ENCODE measurements at regions not wholly inside any gene's neighbourhood (a gene's known extent, or its start where the extent isn't known, plus 50 kb on each side); places are given as distances from the start of the nearest gene placed in this dataset.

GRCh38 chr4:59938166-59938565 is 1262.0 kb upstream of the ADGRL3 start:
- Histone ChIP-seq H3K36me3 (ENCODE audit: control insufficient read depth, insufficient read depth, low read length) (no peaks in the 10 kb centered on the region), H3K4me1 (ENCODE audit: control insufficient read depth, insufficient read depth, low read length, poor library complexity, severe bottlenecking) (no peaks in the 10 kb centered on the region), H3K9me3 (ENCODE audit: control insufficient read depth, low read length) (no peaks in the 10 kb centered on the region), H3K27ac (ENCODE audit: low read depth, low read length, severe bottlenecking) (no peak overlapping the region), H3K4me3 (ENCODE audit: extremely low read depth, insufficient read depth, low read length, poor library complexity, severe bottlenecking) (no peak overlapping the region)
- WGBS, 2 experiments (ENCODE audit: insufficient coverage in 2 of 2): no CpG with 5 or more reads among the region's 1 CpG

- no CpG with 5 or more reads among the region's 2 CpGs for WGBS, 2 experiments (ENCODE audit: insufficient coverage in 2 of 2)
Observed at GRCh38 chr4:59945277-59945676, 1254.8 kb upstream of the ADGRL3 start.

GRCh38 chr4:59945716-59946115 is 1254.4 kb upstream of the ADGRL3 start:
- Histone ChIP-seq H3K36me3 (ENCODE audit: control insufficient read depth, insufficient read depth, low read length) (no peaks in the 10 kb centered on the region), H3K27ac (ENCODE audit: low read depth, low read length, severe bottlenecking) (no peak overlapping the region), H3K4me3 (ENCODE audit: extremely low read depth, insufficient read depth, low read length, poor library complexity, severe bottlenecking) (no peak overlapping the region), H3K9me3 (ENCODE audit: control insufficient read depth, low read length) (no peaks in the 10 kb centered on the region), H3K4me1 (ENCODE audit: control insufficient read depth, insufficient read depth, low read length, poor library complexity, severe bottlenecking) (no peaks in the 10 kb centered on the region)
- WGBS, 2 experiments (ENCODE audit: insufficient coverage in 2 of 2): no CpG with 5 or more reads among the region's 1 CpG

More at GRCh38 chr4:59945277-59945676, 1254.8 kb upstream of the ADGRL3 start:
- Histone ChIP-seq H3K36me3 (ENCODE audit: control insufficient read depth, insufficient read depth, low read length) (no peaks in the 10 kb centered on the region), H3K27ac (ENCODE audit: low read depth, low read length, severe bottlenecking) (no peak overlapping the region), H3K9me3 (ENCODE audit: control insufficient read depth, low read length) (no peaks in the 10 kb centered on the region), H3K4me1 (ENCODE audit: control insufficient read depth, insufficient read depth, low read length, poor library complexity, severe bottlenecking) (no peaks in the 10 kb centered on the region), H3K4me3 (ENCODE audit: extremely low read depth, insufficient read depth, low read length, poor library complexity, severe bottlenecking) (no peak overlapping the region)

GRCh38 chr4:59956366-59956765 is 1243.8 kb upstream of the ADGRL3 start:
- Histone ChIP-seq H3K4me1 (ENCODE audit: control insufficient read depth, insufficient read depth, low read length, poor library complexity, severe bottlenecking) (no peaks in the 10 kb centered on the region), H3K27ac (ENCODE audit: low read depth, low read length, severe bottlenecking) (no peak overlapping the region), H3K36me3 (ENCODE audit: control insufficient read depth, insufficient read depth, low read length) (no peaks in the 10 kb centered on the region), H3K9me3 (ENCODE audit: control insufficient read depth, low read length) (no peaks in the 10 kb centered on the region), H3K4me3 (ENCODE audit: extremely low read depth, insufficient read depth, low read length, poor library complexity, severe bottlenecking) (no peak overlapping the region)
- WGBS, 2 experiments (ENCODE audit: insufficient coverage in 2 of 2): no CpG with 5 or more reads among the region's 1 CpG

GRCh38 chr4:59960143-59960542 is 1240.0 kb upstream of the ADGRL3 start:
- H3K4me3 ChIP-seq (ENCODE audit: extremely low read depth, insufficient read depth, low read length, poor library complexity, severe bottlenecking): no peak overlapping the region
- H3K27ac ChIP-seq (ENCODE audit: low read depth, low read length, severe bottlenecking): no peak overlapping the region
- no peaks in the 10 kb centered on the region for H3K36me3 ChIP-seq (ENCODE audit: control insufficient read depth, insufficient read depth, low read length)
- H3K9me3 ChIP-seq (ENCODE audit: control insufficient read depth, low read length): no peaks in the 10 kb centered on the region
- WGBS, 2 experiments (ENCODE audit: insufficient coverage in 2 of 2): 87 to 94% methylated on average over 6 of the region's 6 CpGs
- no peaks in the 10 kb centered on the region for H3K4me1 ChIP-seq (ENCODE audit: control insufficient read depth, insufficient read depth, low read length, poor library complexity, severe bottlenecking)

- Histone ChIP-seq H3K4me1 (ENCODE audit: control insufficient read depth, insufficient read depth, low read length, poor library complexity, severe bottlenecking) (peaks cover 3% of the 10 kb centered on the region), H3K9me3 (ENCODE audit: control insufficient read depth, low read length) (no peaks in the 10 kb centered on the region), H3K36me3 (ENCODE audit: control insufficient read depth, insufficient read depth, low read length) (no peaks in the 10 kb centered on the region), H3K4me3 (ENCODE audit: extremely low read depth, insufficient read depth, low read length, poor library complexity, severe bottlenecking) (no peak overlapping the region), H3K27ac (ENCODE audit: low read depth, low read length, severe bottlenecking) (no peak overlapping the region)
Observed at GRCh38 chr4:59966758-59967157, 1233.4 kb upstream of the ADGRL3 start.

- 77% methylated on average over 2 of the region's 5 CpGs; no CpG with 5 or more reads in 1 of the 2 experiments for WGBS, 2 experiments (ENCODE audit: insufficient coverage in 2 of 2)
- no peak overlapping the region for H3K27ac ChIP-seq (ENCODE audit: low read depth, low read length, severe bottlenecking)
- no peak overlapping the region for H3K4me3 ChIP-seq (ENCODE audit: extremely low read depth, insufficient read depth, low read length, poor library complexity, severe bottlenecking)
- H3K4me1 ChIP-seq (ENCODE audit: control insufficient read depth, insufficient read depth, low read length, poor library complexity, severe bottlenecking): peaks cover 3% of the 10 kb centered on the region
- no peaks in the 10 kb centered on the region for H3K9me3 ChIP-seq (ENCODE audit: control insufficient read depth, low read length)
- H3K36me3 ChIP-seq (ENCODE audit: control insufficient read depth, insufficient read depth, low read length): no peaks in the 10 kb centered on the region
Observed at GRCh38 chr4:59968796-59969195, 1231.3 kb upstream of the ADGRL3 start.

- Histone ChIP-seq H3K27ac (ENCODE audit: low read depth, low read length, severe bottlenecking) (no peak overlapping the region), H3K4me1 (ENCODE audit: control insufficient read depth, insufficient read depth, low read length, poor library complexity, severe bottlenecking) (peaks cover 3% of the 10 kb centered on the region), H3K4me3 (ENCODE audit: extremely low read depth, insufficient read depth, low read length, poor library complexity, severe bottlenecking) (no peak overlapping the region), H3K9me3 (ENCODE audit: control insufficient read depth, low read length) (no peaks in the 10 kb centered on the region), H3K36me3 (ENCODE audit: control insufficient read depth, insufficient read depth, low read length) (no peaks in the 10 kb centered on the region)
- WGBS, 2 experiments (ENCODE audit: insufficient coverage in 2 of 2): 92% methylated on average over 3 of the region's 3 CpGs; no CpG with 5 or more reads in 1 of the 2 experiments
Observed at GRCh38 chr4:59969909-59970308, 1230.2 kb upstream of the ADGRL3 start.

GRCh38 chr4:59971952-59972351 is 1228.2 kb upstream of the ADGRL3 start:
- Histone ChIP-seq H3K4me1 (ENCODE audit: control insufficient read depth, insufficient read depth, low read length, poor library complexity, severe bottlenecking) (peaks cover 3% of the 10 kb centered on the region), H3K4me3 (ENCODE audit: extremely low read depth, insufficient read depth, low read length, poor library complexity, severe bottlenecking) (no peak overlapping the region), H3K36me3 (ENCODE audit: control insufficient read depth, insufficient read depth, low read length) (no peaks in the 10 kb centered on the region), H3K27ac (ENCODE audit: low read depth, low read length, severe bottlenecking) (no peak overlapping the region), H3K9me3 (ENCODE audit: control insufficient read depth, low read length) (no peaks in the 10 kb centered on the region)
- WGBS, 2 experiments (ENCODE audit: insufficient coverage in 2 of 2): 86% methylated on average over 1 of the region's 3 CpGs; no CpG with 5 or more reads in 1 of the 2 experiments

GRCh38 chr4:59973492-59973891 is 1226.6 kb upstream of the ADGRL3 start:
- Histone ChIP-seq H3K9me3 (ENCODE audit: control insufficient read depth, low read length) (no peaks in the 10 kb centered on the region), H3K4me1 (ENCODE audit: control insufficient read depth, insufficient read depth, low read length, poor library complexity, severe bottlenecking) (no peaks in the 10 kb centered on the region), H3K4me3 (ENCODE audit: extremely low read depth, insufficient read depth, low read length, poor library complexity, severe bottlenecking) (no peak overlapping the region), H3K27ac (ENCODE audit: low read depth, low read length, severe bottlenecking) (no peak overlapping the region), H3K36me3 (ENCODE audit: control insufficient read depth, insufficient read depth, low read length) (no peaks in the 10 kb centered on the region)
- WGBS, 2 experiments (ENCODE audit: insufficient coverage in 2 of 2): no CpG with 5 or more reads among the region's 1 CpG

- Histone ChIP-seq H3K9me3 (ENCODE audit: control insufficient read depth, low read length) (no peaks in the 10 kb centered on the region), H3K36me3 (ENCODE audit: control insufficient read depth, insufficient read depth, low read length) (no peaks in the 10 kb centered on the region), H3K4me3 (ENCODE audit: extremely low read depth, insufficient read depth, low read length, poor library complexity, severe bottlenecking) (no peak overlapping the region), H3K27ac (ENCODE audit: low read depth, low read length, severe bottlenecking) (no peak overlapping the region), H3K4me1 (ENCODE audit: control insufficient read depth, insufficient read depth, low read length, poor library complexity, severe bottlenecking) (no peaks in the 10 kb centered on the region)
- WGBS, 2 experiments (ENCODE audit: insufficient coverage in 2 of 2): no CpG with 5 or more reads among the region's 1 CpG
Observed at GRCh38 chr4:59979061-59979460, 1221.1 kb upstream of the ADGRL3 start.

All from mesodermal cell (in vitro differentiated cells).